ENCODE measurements at regions not wholly inside any gene's neighbourhood (a gene's known extent, or its start where the extent isn't known, plus 50 kb on each side); places are given as distances from the start of the nearest gene placed in this dataset.

DNA sequence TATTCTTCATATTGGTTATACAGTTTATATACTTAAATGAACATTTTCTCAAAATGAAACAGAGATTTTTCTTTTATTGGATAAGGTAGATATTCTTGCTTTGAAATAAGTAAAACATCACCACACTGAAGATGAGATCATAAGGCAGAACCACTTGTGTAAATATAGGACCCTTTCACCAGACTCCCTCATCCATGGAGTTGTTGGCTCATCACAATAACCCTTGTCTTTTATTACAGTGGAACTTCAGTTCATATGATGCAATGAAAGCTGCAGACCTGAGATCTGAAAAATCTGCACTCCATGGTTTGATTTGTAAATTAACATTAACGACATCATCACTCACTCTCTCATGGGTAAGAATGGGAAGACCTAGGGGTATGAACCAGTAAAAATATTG, 51.9 kb upstream of the DBX2 start:
- Histone ChIP-seq H3K27me3 (no peaks in the 10 kb centered on the region), H3K27ac (no peak overlapping the region), H3K4me3 (no peak overlapping the region), H3K36me3 (no peaks in the 10 kb centered on the region), H3K4me1 (ENCODE audit: insufficient read depth) (no peaks in the 10 kb centered on the region), H3K9me3 (no peaks in the 10 kb centered on the region)
- WGBS, 3 donors, result 85 to 90% (median 86%) methylated on average over 1 of the region's 1 CpG
- no peak for TF ChIP-seq POLR2A (IDR thresholded peaks at IDR 0.05)
- TF ChIP-seq CTCF (IDR thresholded peaks at IDR 0.05), result no peak
- no peak for TF ChIP-seq EP300 (IDR thresholded peaks at IDR 0.05)
- intact Hi-C loops (cut with DNase I), result no loop called here
- DNase-seq, result no peak

DNA sequence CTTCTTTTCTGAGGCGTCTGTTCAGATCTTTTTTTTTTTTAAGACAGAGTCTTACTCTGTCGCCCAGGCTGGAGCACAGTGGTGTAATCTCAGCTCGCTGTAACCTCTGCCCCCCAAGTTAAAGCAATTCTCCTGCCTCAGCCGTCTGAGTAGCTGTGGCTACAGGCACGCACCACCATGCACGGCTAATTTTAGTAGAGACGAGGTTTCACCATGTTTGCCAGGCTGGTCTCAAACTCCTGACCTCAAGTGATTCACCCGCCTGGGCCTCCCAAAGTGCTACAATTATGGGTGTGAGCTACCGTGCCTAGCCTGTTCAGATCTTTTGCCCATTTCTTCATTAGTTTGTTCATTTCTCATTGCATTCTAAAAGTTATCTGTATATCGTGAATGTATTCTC, 55.1 kb upstream of the DBX2 start:
- intact Hi-C loops (cut with DNase I), result no loop called here
- H3K9me3 ChIP-seq, result no peaks in the 10 kb centered on the region
- no peak for DNase-seq
- no peak overlapping the region for H3K27ac ChIP-seq
- WGBS, 3 donors, result 84 to 93% (median 86%) methylated on average over 10 of the region's 10 CpGs
- no peaks in the 10 kb centered on the region for H3K27me3 ChIP-seq
- no peaks in the 10 kb centered on the region for H3K36me3 ChIP-seq
- no peak overlapping the region for H3K4me3 ChIP-seq
- no peaks in the 10 kb centered on the region for H3K4me1 ChIP-seq (ENCODE audit: insufficient read depth)
- TF ChIP-seq CTCF (IDR thresholded peaks at IDR 0.05) (no peak), POLR2A (IDR thresholded peaks at IDR 0.05) (no peak), EP300 (IDR thresholded peaks at IDR 0.05) (no peak)

DNA sequence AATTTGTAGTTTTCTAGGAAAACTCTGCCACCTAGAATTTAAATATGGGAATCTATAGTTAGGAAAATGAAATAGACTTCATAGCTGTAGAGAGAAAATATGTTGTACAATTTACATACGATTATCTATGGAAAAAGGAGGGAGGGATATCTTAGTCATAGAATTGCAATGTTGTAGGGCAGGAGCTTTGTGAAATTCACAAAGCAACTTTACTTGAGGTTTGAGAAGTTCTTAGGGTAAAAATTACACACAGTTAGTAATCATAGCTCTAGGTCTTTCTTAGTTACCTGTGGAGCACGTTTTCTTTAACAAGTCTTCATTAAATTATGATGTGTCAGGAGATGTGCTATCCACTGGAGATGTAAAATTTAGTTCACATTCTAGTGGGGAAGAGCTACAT, 61.4 kb upstream of the DBX2 start:
- intact Hi-C loops (cut with DNase I), result no loop called here
- H3K4me1 ChIP-seq (ENCODE audit: insufficient read depth), result no peaks in the 10 kb centered on the region
- 69 to 73% (median 72%) methylated on average over 2 of the region's 2 CpGs for WGBS, 3 donors
- no peak overlapping the region for H3K27ac ChIP-seq
- TF ChIP-seq EP300 (IDR thresholded peaks at IDR 0.05) (no peak), CTCF (IDR thresholded peaks at IDR 0.05) (no peak), POLR2A (IDR thresholded peaks at IDR 0.05) (no peak)
- no peaks in the 10 kb centered on the region for H3K36me3 ChIP-seq
- no peaks in the 10 kb centered on the region for H3K9me3 ChIP-seq
- no peak overlapping the region for H3K4me3 ChIP-seq
- no peak for DNase-seq
- H3K27me3 ChIP-seq, result no peaks in the 10 kb centered on the region

- TF ChIP-seq POLR2A (IDR thresholded peaks at IDR 0.05) (no peak), EP300 (IDR thresholded peaks at IDR 0.05) (no peak)
- 86 to 91% (median 90%) methylated on average over 2 of the region's 2 CpGs for WGBS, 3 donors
- Histone ChIP-seq H3K4me1 (ENCODE audit: insufficient read depth) (no peaks in the 10 kb centered on the region), H3K27ac (no peak overlapping the region), H3K4me3 (no peak overlapping the region), H3K27me3 (no peaks in the 10 kb centered on the region), H3K36me3 (no peaks in the 10 kb centered on the region), H3K9me3 (no peaks in the 10 kb centered on the region)
- DNase-seq, result no peak
- intact Hi-C loops (cut with DNase I), result no loop called here
Measured at GRCh38 chr12:45121224-45121623, 70.3 kb upstream of the DBX2 start.

DNA sequence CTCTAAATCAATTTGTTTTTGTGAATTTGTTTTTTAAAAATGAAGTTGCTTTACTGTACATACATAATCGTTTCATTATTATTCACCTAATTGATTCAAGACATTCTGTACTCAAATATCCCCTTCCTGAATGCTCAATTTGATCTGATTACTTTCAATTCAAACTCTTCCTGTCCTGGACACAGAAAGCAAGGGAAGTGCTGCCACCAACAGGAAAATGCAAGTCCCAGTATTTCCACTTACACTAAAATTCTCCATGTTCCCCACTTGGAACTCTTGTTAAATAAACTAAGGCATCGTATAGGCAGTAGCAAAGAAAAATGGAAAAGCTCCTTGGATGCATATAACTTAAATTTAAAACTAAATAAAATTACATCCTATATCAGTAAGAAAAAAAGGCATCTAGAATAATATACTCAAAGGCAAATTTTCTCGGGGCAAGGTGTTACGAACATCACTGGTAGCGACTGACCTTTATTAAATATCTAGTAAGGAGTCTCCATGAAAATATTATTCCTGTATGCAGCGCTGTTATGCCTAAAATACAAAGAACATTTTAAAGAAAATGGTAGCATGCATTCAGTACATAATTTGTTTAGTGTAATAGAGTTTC, 72.0 kb upstream of the DBX2 start:
- Histone ChIP-seq H3K9me3 (no peaks in the 10 kb centered on the region), H3K36me3 (no peaks in the 10 kb centered on the region), H3K4me1 (ENCODE audit: insufficient read depth) (no peaks in the 10 kb centered on the region), H3K4me3 (no peak overlapping the region), H3K27me3 (no peaks in the 10 kb centered on the region), H3K27ac (no peak overlapping the region)
- WGBS, 3 donors, result 60 to 65% (median 65%) methylated on average over 6 of the region's 6 CpGs
- no peak for TF ChIP-seq CTCF (IDR thresholded peaks at IDR 0.05)
- TF ChIP-seq POLR2A (IDR thresholded peaks at IDR 0.05), result no peak
- TF ChIP-seq EP300 (IDR thresholded peaks at IDR 0.05), result no peak
- no peak for DNase-seq
- intact Hi-C loops (cut with DNase I), result no loop called here
